Nephron (organoid): ENCODE measurements at regions not wholly inside any gene's neighbourhood (a gene's known extent, or its start where the extent isn't known, plus 50 kb on each side); places are given as distances from the start of the nearest gene placed in this dataset.
A peak's percentile ranks its signal among the peaks of the same experiment; 100 is the strongest.

Experiments used
- H3K27ac Mint-ChIP-seq, 3 experiments: 2 replicates each; pipeline ENCODE4 v1.8.0; 2020; ENCODE audit warnings: mixed read lengths in 3 of 3, mild to moderate bottlenecking in 2 of 3, moderate library complexity in 1 of 3
- H3K27me3 Mint-ChIP-seq: 2 replicates; pipeline ENCODE4 v1.8.0; 2021; ENCODE audit warnings: low read depth, mild to moderate bottlenecking, moderate library complexity, mixed read lengths
- H3K36me3 Mint-ChIP-seq: 2 replicates; pipeline ENCODE4 v1.8.0; 2020; ENCODE audit warnings: low read depth, mixed read lengths
- H3K4me1 Mint-ChIP-seq: 2 replicates; pipeline ENCODE4 v1.8.0; 2020; ENCODE audit warnings: mixed read lengths
- H3K4me3 Mint-ChIP-seq, 3 experiments: 2 replicates each; pipeline ENCODE4 v1.8.0; 2020; ENCODE audit warnings: mild to moderate bottlenecking in 3 of 3, mixed read lengths in 3 of 3, moderate library complexity in 2 of 3
- H3K9me3 Mint-ChIP-seq: 2 replicates; pipeline ENCODE4 v1.8.0; 2020; ENCODE audit warnings: mixed read lengths
- TF ChIP-seq, protein P1 (sequence below), 3 experiments: fragments of 200-600 bp; sonication (generic); IDR thresholded peaks; one replicate each; pipeline ENCODE4 v1.5.0; 2021; ENCODE audit warnings: antibody characterized with exemption in 3 of 3; ENCODE audit not compliant: unreplicated experiment in 3 of 3

GRCh38 chr5:91280362-91281269, 102.5 kb downstream of the ARRDC3 start:
- peaks cover 9% of the 10 kb centered on the region for H3K9me3 Mint-ChIP-seq
- H3K27ac Mint-ChIP-seq: peak overlapping the region; percentile 88 to 94 (median 92)
- TF ChIP-seq, protein P1, sequence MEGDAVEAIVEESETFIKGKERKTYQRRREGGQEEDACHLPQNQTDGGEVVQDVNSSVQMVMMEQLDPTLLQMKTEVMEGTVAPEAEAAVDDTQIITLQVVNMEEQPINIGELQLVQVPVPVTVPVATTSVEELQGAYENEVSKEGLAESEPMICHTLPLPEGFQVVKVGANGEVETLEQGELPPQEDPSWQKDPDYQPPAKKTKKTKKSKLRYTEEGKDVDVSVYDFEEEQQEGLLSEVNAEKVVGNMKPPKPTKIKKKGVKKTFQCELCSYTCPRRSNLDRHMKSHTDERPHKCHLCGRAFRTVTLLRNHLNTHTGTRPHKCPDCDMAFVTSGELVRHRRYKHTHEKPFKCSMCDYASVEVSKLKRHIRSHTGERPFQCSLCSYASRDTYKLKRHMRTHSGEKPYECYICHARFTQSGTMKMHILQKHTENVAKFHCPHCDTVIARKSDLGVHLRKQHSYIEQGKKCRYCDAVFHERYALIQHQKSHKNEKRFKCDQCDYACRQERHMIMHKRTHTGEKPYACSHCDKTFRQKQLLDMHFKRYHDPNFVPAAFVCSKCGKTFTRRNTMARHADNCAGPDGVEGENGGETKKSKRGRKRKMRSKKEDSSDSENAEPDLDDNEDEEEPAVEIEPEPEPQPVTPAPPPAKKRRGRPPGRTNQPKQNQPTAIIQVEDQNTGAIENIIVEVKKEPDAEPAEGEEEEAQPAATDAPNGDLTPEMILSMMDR (IDR thresholded peaks at IDR 0.05; ENCODE audit: unreplicated experiment in 3 of 3): no peak
- no peaks in the 10 kb centered on the region for H3K36me3 Mint-ChIP-seq
- H3K4me3 Mint-ChIP-seq: peak overlapping the region; percentile 81 to 89 (median 86)
- no peaks in the 10 kb centered on the region for H3K27me3 Mint-ChIP-seq
- H3K4me1 Mint-ChIP-seq: peaks cover 17% of the 10 kb centered on the region

GRCh38 chr5:91277840-91278239, 105.3 kb downstream of the ARRDC3 start:
- Mint-ChIP-seq H3K4me1 (peaks cover 17% of the 10 kb centered on the region), H3K9me3 (peaks cover 5% of the 10 kb centered on the region), H3K27ac (no peak overlapping the region), H3K27me3 (no peaks in the 10 kb centered on the region), H3K36me3 (no peaks in the 10 kb centered on the region), H3K4me3 (peak overlapping the region in 2 of 3 experiments; percentile 5 to 22)
- TF ChIP-seq, protein P1 (IDR thresholded peaks at IDR 0.05; ENCODE audit: unreplicated experiment in 3 of 3): no peak

GRCh38 chr5:91277093-91277626, 106.0 kb downstream of the ARRDC3 start:
- H3K27ac Mint-ChIP-seq: no peak overlapping the region
- no peaks in the 10 kb centered on the region for H3K27me3 Mint-ChIP-seq
- H3K4me1 Mint-ChIP-seq: peaks cover 17% of the 10 kb centered on the region
- H3K4me3 Mint-ChIP-seq: peak overlapping the region in 1 of 3 experiments; percentile 30
- TF ChIP-seq, protein P1 (IDR thresholded peaks at IDR 0.05; ENCODE audit: unreplicated experiment in 3 of 3): no peak
- H3K36me3 Mint-ChIP-seq: no peaks in the 10 kb centered on the region
- peaks cover 5% of the 10 kb centered on the region for H3K9me3 Mint-ChIP-seq

- no peak overlapping the region for H3K4me3 Mint-ChIP-seq
- H3K4me1 Mint-ChIP-seq: peaks cover 6% of the 10 kb centered on the region
- TF ChIP-seq, protein P1 (IDR thresholded peaks at IDR 0.05; ENCODE audit: unreplicated experiment in 3 of 3): no peak
- no peak overlapping the region for H3K27ac Mint-ChIP-seq
- H3K36me3 Mint-ChIP-seq: no peaks in the 10 kb centered on the region
- H3K9me3 Mint-ChIP-seq: peaks cover 5% of the 10 kb centered on the region
- no peaks in the 10 kb centered on the region for H3K27me3 Mint-ChIP-seq
These were observed 110.3 kb downstream of the ARRDC3 start for GRCh38 chr5:91272858-91273257.

GRCh38 chr5:91271999-91272398, 111.1 kb downstream of the ARRDC3 start:
- Mint-ChIP-seq H3K4me3 (no peak overlapping the region), H3K4me1 (peaks cover 6% of the 10 kb centered on the region), H3K27ac (no peak overlapping the region), H3K27me3 (peaks cover 3% of the 10 kb centered on the region), H3K36me3 (no peaks in the 10 kb centered on the region), H3K9me3 (peaks cover 5% of the 10 kb centered on the region)
- TF ChIP-seq, protein P1 (IDR thresholded peaks at IDR 0.05; ENCODE audit: unreplicated experiment in 3 of 3): no peak
